Heart left ventricle (tissue), 16 donors: ENCODE measurements at regions not wholly inside any gene's neighbourhood (a gene's known extent, or its start where the extent isn't known, plus 50 kb on each side); places are given as distances from the start of the nearest gene placed in this dataset.

ENCODE experiments used
- ATAC-seq, 4 donors: fragments of 200-7000 bp; cut with Tn5 transposase; one replicate each; pipeline ENCODE4 v1.9.1; 2020 to 2022; ENCODE audit warnings: moderate library complexity in 4 of 4, mild to moderate bottlenecking in 3 of 4, moderate number of reproducible peaks in 1 of 4
- DNase-seq, 5 donors: peaks; one replicate each; pipeline ENCODE4 v3.0.0-alpha.2; 2020
- H3K27ac ChIP-seq, 12 donors: fragments of 200-600 bp; sonication (generic) in 4 of 12; one replicate each; pipeline versions ENCODE4 v1.5.0 to v1.8.0; 2016 to 2022; ENCODE audit warnings: mild to moderate bottlenecking in 2 of 12
- H3K27me3 ChIP-seq, 9 donors: fragments of 200-600 bp; sonication (generic) in 2 of 9; one replicate each; pipeline versions ENCODE4 v1.5.1 to v1.8.0; 2016 to 2022; ENCODE audit warnings: mild to moderate bottlenecking in 3 of 9
- H3K36me3 ChIP-seq, 9 donors: fragments of 200-600 bp; sonication (generic) in 2 of 9; one replicate each; pipeline versions ENCODE4 v1.5.0 to v1.8.0; 2018 to 2022; ENCODE audit warnings: mild to moderate bottlenecking in 2 of 9
- H3K4me1 ChIP-seq, 12 donors: fragments of 200-600 bp; sonication (generic) in 4 of 12; one replicate each; pipeline versions ENCODE4 v1.5.0 to v1.8.0; 2016 to 2022; ENCODE audit warnings: mild to moderate bottlenecking in 3 of 12
- H3K4me3 ChIP-seq, 12 donors: fragments of 200-600 bp; sonication (generic) in 4 of 12; one replicate each; pipeline versions ENCODE4 v1.5.0 to v1.8.0; 2017 to 2022; ENCODE audit warnings: mild to moderate bottlenecking in 9 of 12, moderate library complexity in 4 of 12
- H3K9me3 ChIP-seq, 12 donors: fragments of 200-600 bp; sonication (generic) in 4 of 12; one replicate each; pipeline versions ENCODE4 v1.5.0 to v1.8.0; 2016 to 2022; ENCODE audit warnings: mild to moderate bottlenecking in 1 of 12
- POLR2A ChIP-seq, 2 donors: fragments of 450-650 bp; IDR thresholded peaks; one replicate each; pipeline ENCODE4 v1.6.1; 2017; ENCODE audit warnings: antibody characterized with exemption in 2 of 2, mild to moderate bottlenecking in 2 of 2, moderate library complexity in 2 of 2
- WGBS, 4 donors: extraction: QIAGEN DNeasy Blood & Tissue Kit in 2 of 4; methylation state at CpG; one replicate each; pipeline versions ENCODE4 v1.1.5 to v1.1.7; 2013 to 2018; 5-methylcytosine and 5-hydroxymethylcytosine counted together
- intact Hi-C, 10 donors: fragments of 100-400 bp; cut with DNase I; formaldehyde crosslinking; loops; one replicate each; pipeline versions ENCODE4 v1.11.1 to v1.14.2; 2022
- TF ChIP-seq, protein P1 (sequence below), 12 donors: fragments of 200-600 bp; sonication (generic) in 4 of 12; IDR thresholded peaks; one replicate each; pipeline versions ENCODE4 v1.5.0 to v1.8.0; 2018 to 2022; ENCODE audit warnings: antibody characterized with exemption in 12 of 12, mild to moderate bottlenecking in 5 of 12
- donor health status: ischemic (EF 13 %, LVEDD 7.1; RV severe dilation, severe dysfunction).
- donor health status: healthy with polysubstance abuse.
- donor health status: DM: no; HTN: yes; CAD: no.
- donor health status: DM: no; HTN: no; CAD: no.
- donor health status: ischemic (EF 25% LVEDD 6.9; RV normal size, moderate dysfunction).
- donor health status: ischemic (EF 25% LVEDD 5.7; RV mildly dilated, moderate dysfunction).
- donor health status: healthy.
- donor health status: DM: yes; HTN: yes; CAD: no.
- donor health status: ischemic (EF 35%, LVEDD 5.7; RV mildly dilated, moderate dysfunction).
- donor health status: nonischemic (EF 11% LVEDD 7.7; RV severe dilation, severe dysfunction).
- donor health status: DM: yes; HTN: yes; CAD: no.
- donor health status: PGD.
- donor health status: ischemic (EF 29% LVEDD 5.4; RV normal size, mild dysfunction).
- donor health status: nonischemic (EF 23%, LVEDD 6.1; RV moderate dilation, normal function).

DNA sequence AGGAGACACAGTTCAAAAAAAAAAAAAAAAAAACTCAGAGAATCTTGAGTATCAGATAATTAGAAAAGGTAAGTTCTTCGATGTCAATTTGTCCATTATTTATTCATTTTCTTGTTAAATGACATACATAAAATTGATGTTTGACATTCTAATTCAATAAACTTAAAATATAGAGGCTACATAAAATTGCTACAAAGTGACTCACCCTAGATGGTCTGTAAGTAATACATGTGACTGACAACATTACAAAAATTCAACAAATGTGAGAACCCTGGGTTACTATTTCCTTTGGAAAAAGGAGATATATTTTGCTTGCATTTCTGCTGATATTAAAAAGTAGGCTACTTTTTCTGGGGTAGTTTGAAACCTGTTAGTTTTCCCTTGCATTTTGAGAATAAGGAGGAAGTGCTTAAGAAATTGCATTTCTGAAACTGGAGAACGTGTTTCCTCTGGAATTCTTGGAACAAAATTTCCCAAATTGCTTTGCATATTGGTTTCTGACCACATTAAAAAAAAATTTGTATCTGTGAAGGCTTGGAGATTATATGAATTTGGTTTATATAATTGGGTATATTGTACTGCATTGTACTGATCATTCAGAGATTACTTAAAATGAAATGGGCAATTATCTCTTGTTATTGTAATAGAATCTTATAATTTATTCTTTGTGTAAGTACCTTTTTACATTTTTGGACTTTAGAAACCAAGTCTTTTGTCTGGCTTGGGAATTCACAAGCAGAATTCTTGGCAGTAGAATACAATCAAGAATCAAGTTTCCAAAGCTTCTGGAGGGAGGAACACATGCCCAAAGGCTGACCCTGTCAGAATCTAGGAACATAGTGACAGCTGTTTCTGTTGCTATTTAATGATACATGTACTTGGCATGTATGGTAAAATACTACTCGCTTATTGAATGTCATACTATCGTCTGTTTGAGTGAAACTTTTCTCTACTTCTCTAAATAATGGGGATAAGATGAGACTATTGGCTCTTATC lies 106.1 kb downstream of the DSEL start:
- TF ChIP-seq, protein P1, sequence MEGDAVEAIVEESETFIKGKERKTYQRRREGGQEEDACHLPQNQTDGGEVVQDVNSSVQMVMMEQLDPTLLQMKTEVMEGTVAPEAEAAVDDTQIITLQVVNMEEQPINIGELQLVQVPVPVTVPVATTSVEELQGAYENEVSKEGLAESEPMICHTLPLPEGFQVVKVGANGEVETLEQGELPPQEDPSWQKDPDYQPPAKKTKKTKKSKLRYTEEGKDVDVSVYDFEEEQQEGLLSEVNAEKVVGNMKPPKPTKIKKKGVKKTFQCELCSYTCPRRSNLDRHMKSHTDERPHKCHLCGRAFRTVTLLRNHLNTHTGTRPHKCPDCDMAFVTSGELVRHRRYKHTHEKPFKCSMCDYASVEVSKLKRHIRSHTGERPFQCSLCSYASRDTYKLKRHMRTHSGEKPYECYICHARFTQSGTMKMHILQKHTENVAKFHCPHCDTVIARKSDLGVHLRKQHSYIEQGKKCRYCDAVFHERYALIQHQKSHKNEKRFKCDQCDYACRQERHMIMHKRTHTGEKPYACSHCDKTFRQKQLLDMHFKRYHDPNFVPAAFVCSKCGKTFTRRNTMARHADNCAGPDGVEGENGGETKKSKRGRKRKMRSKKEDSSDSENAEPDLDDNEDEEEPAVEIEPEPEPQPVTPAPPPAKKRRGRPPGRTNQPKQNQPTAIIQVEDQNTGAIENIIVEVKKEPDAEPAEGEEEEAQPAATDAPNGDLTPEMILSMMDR (IDR thresholded peaks at IDR 0.05), result no peak
- no peak for TF ChIP-seq POLR2A (IDR thresholded peaks at IDR 0.05)
- 58 to 64% (median 61%) methylated on average over 4 of the region's 4 CpGs for WGBS, 4 donors
- Histone ChIP-seq H3K4me1 (no peaks in the 10 kb centered on the region), H3K27ac (no peak overlapping the region), H3K9me3 (no peaks in the 10 kb centered on the region), H3K27me3 (no peaks in the 10 kb centered on the region), H3K4me3 (no peak overlapping the region), H3K36me3 (no peaks in the 10 kb centered on the region)
- intact Hi-C loops, result no loop called here
- ATAC-seq (no peak), DNase-seq (no peak)

DNA sequence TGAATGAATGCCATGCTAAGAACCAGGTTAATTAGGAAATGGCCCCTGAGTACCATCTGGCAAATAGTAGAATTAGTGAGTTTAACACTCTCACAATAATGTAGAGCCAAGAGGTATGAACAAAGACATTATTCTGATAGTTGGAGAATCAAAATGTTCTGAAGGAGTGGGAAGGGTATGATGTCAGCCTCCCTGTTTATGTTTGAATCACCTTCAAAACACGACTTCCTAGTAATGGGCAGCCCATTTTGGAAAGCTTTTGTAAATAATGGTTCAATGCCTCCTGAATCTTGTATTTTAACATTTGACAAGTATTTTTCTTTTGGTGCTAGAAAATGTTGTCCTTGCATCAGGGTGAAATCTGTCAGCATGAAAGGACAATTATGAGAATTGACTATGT lies 108.3 kb downstream of the DSEL start:
- TF ChIP-seq, protein P1 (IDR thresholded peaks at IDR 0.05), result no peak
- TF ChIP-seq POLR2A (IDR thresholded peaks at IDR 0.05), result no peak
- no peaks in the 10 kb centered on the region for H3K36me3 ChIP-seq
- WGBS, 4 donors, result 50 to 67% (median 59%) methylated on average over 1 of the region's 1 CpG
- no peak overlapping the region for H3K27ac ChIP-seq
- no peaks in the 10 kb centered on the region for H3K27me3 ChIP-seq
- intact Hi-C loops, result no loop called here
- DNase-seq (no peak), ATAC-seq (no peak)
- no peaks in the 10 kb centered on the region for H3K9me3 ChIP-seq
- no peak overlapping the region for H3K4me3 ChIP-seq
- no peaks in the 10 kb centered on the region for H3K4me1 ChIP-seq

DNA sequence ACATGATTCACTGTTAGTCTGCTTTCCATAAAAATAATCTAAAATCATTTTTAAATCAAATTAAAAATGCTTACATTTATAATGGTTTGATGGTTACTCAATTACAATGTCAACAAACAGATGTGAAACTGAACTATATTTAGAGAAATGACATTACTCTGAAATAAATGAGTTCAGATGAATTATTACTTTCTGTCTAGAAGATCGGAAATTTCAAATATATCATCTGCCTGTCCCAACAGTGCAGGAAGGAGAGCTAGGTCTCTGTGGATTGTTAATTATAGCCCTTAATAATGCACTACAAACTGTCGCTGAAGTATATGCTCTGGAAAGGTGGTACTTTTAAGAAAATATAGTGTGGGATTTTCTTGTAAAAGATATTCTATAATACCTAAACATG lies 109.8 kb downstream of the DSEL start:
- Histone ChIP-seq H3K27me3 (no peaks in the 10 kb centered on the region), H3K4me3 (no peak overlapping the region), H3K36me3 (no peaks in the 10 kb centered on the region), H3K4me1 (no peaks in the 10 kb centered on the region), H3K27ac (no peak overlapping the region), H3K9me3 (no peaks in the 10 kb centered on the region)
- TF ChIP-seq, protein P1 (IDR thresholded peaks at IDR 0.05), result no peak
- no peak for TF ChIP-seq POLR2A (IDR thresholded peaks at IDR 0.05)
- intact Hi-C loops, result no loop called here
- WGBS, 4 donors, result 68 to 85% (median 79%) methylated on average over 2 of the region's 2 CpGs
- ATAC-seq (no peak), DNase-seq (no peak)

DNA sequence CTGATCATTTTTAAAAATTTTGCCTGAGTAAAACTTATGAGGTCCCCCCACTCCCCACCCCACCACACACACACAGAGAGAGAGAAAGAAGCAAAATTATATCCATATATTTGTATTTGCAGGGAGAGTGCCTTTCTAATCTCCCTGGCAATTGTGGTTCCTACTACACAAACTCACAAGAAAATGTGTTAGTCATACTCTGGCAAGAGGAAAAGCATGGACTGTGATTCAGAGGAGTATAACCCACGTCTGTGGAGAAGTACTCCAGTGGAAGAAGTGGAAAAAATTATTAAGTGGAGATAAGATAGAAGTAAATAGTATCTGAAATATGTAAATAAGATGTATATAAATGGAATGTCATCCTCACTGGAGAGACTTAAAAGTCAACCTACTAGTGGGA lies 114.0 kb downstream of the DSEL start:
- no peak for TF ChIP-seq POLR2A (IDR thresholded peaks at IDR 0.05)
- TF ChIP-seq, protein P1 (IDR thresholded peaks at IDR 0.05), result no peak
- peaks cover 0 to 11% (median 0%) of the 10 kb centered on the region in 12 donors for H3K9me3 ChIP-seq
- H3K27me3 ChIP-seq, result no peaks in the 10 kb centered on the region
- H3K4me3 ChIP-seq, result no peak overlapping the region
- ATAC-seq (no peak), DNase-seq (no peak)
- WGBS, 4 donors, result 22 to 32% (median 26%) methylated on average over 1 of the region's 1 CpG
- no peaks in the 10 kb centered on the region for H3K36me3 ChIP-seq
- H3K4me1 ChIP-seq, result no peaks in the 10 kb centered on the region
- H3K27ac ChIP-seq, result no peak overlapping the region
- intact Hi-C loops, result no loop called here
